Upper lobe of right lung (tissue), 1 donor: ENCODE measurements at regions not wholly inside any gene's neighbourhood (a gene's known extent, or its start where the extent isn't known, plus 50 kb on each side); places are given as distances from the start of the nearest gene placed in this dataset.

Experiments used
- ATAC-seq: fragments of 200-7000 bp; cut with Tn5 transposase; one replicate; pipeline ENCODE4 v1.9.1; 2020; ENCODE audit warnings: mild to moderate bottlenecking, moderate library complexity
- DNase-seq: peaks from one replicate; pipeline ENCODE4 v3.0.0-alpha.2; 2020
- H3K27ac ChIP-seq: fragments of 200-600 bp; one replicate; pipeline ENCODE4 v1.8.0; 2022
- H3K27me3 ChIP-seq: fragments of 200-600 bp; one replicate; pipeline ENCODE4 v1.8.0; 2022; ENCODE audit warnings: mild to moderate bottlenecking
- H3K36me3 ChIP-seq: fragments of 200-600 bp; one replicate; pipeline ENCODE4 v1.8.0; 2022
- H3K4me1 ChIP-seq: fragments of 200-600 bp; one replicate; pipeline ENCODE4 v1.8.0; 2022
- H3K4me3 ChIP-seq: fragments of 200-600 bp; one replicate; pipeline ENCODE4 v1.8.0; 2022; ENCODE audit warnings: mild to moderate bottlenecking
- H3K9me3 ChIP-seq: fragments of 200-600 bp; one replicate; pipeline ENCODE4 v1.8.0; 2022
- CTCF ChIP-seq: fragments of 200-600 bp; IDR thresholded peaks from one replicate; pipeline ENCODE4 v1.8.0; 2022; ENCODE audit warnings: antibody characterized with exemption
- intact Hi-C: fragments of 100-400 bp; cut with DNase I; formaldehyde crosslinking; loops from one replicate; pipeline ENCODE4 v1.11.0; 2022
- donor health status: DM: no; HTN: yes; CAD: no; lungs with severe emphysema.

GRCh38 chr6:15116889-15117288 is 129.0 kb upstream of the JARID2 start:
- H3K4me3 ChIP-seq = no peak overlapping the region
- H3K4me1 ChIP-seq = no peaks in the 10 kb centered on the region
- DNase-seq (no peak), ATAC-seq (no peak)
- no peak for TF ChIP-seq CTCF
- intact Hi-C loops = no loop called here
- no peaks in the 10 kb centered on the region for H3K9me3 ChIP-seq
- H3K27ac ChIP-seq = no peak overlapping the region
- H3K27me3 ChIP-seq = no peaks in the 10 kb centered on the region
- H3K36me3 ChIP-seq = no peaks in the 10 kb centered on the region

GRCh38 chr6:15121443-15121842 is 124.4 kb upstream of the JARID2 start:
- Histone ChIP-seq H3K27ac (no peak overlapping the region), H3K9me3 (no peaks in the 10 kb centered on the region), H3K4me3 (no peak overlapping the region), H3K27me3 (no peaks in the 10 kb centered on the region), H3K4me1 (no peaks in the 10 kb centered on the region), H3K36me3 (no peaks in the 10 kb centered on the region)
- ATAC-seq (no peak), DNase-seq (no peak)
- intact Hi-C loops = no loop called here
- TF ChIP-seq CTCF = no peak

- Histone ChIP-seq H3K36me3 (no peaks in the 10 kb centered on the region), H3K9me3 (no peaks in the 10 kb centered on the region), H3K4me1 (no peaks in the 10 kb centered on the region), H3K4me3 (no peak overlapping the region), H3K27ac (no peak overlapping the region), H3K27me3 (no peaks in the 10 kb centered on the region)
- no peak for TF ChIP-seq CTCF
- intact Hi-C loops = no loop called here
- ATAC-seq (no peak), DNase-seq (no peak)
These were observed 123.8 kb upstream of the JARID2 start for GRCh38 chr6:15121977-15122550.

- no peak for ATAC-seq
- H3K4me1 ChIP-seq = no peaks in the 10 kb centered on the region
- no peaks in the 10 kb centered on the region for H3K27me3 ChIP-seq
- no peak for TF ChIP-seq CTCF
- no peak overlapping the region for H3K27ac ChIP-seq
- intact Hi-C loops = no loop called here
- H3K9me3 ChIP-seq = no peaks in the 10 kb centered on the region
- no peaks in the 10 kb centered on the region for H3K36me3 ChIP-seq
- DNase-seq = no peak
- H3K4me3 ChIP-seq = no peak overlapping the region
These were observed 116.0 kb upstream of the JARID2 start for GRCh38 chr6:15129887-15130286.

GRCh38 chr6:15131234-15131633 is 114.6 kb upstream of the JARID2 start:
- Histone ChIP-seq H3K27me3 (no peaks in the 10 kb centered on the region), H3K36me3 (no peaks in the 10 kb centered on the region), H3K9me3 (no peaks in the 10 kb centered on the region), H3K4me3 (no peak overlapping the region), H3K4me1 (no peaks in the 10 kb centered on the region), H3K27ac (no peak overlapping the region)
- TF ChIP-seq CTCF = no peak
- intact Hi-C loops = no loop called here
- ATAC-seq (no peak), DNase-seq (no peak)

- no peak overlapping the region for H3K4me3 ChIP-seq
- H3K4me1 ChIP-seq = no peaks in the 10 kb centered on the region
- ATAC-seq (no peak), DNase-seq (no peak)
- H3K36me3 ChIP-seq = no peaks in the 10 kb centered on the region
- no peaks in the 10 kb centered on the region for H3K27me3 ChIP-seq
- intact Hi-C loops = no loop called here
- no peaks in the 10 kb centered on the region for H3K9me3 ChIP-seq
- H3K27ac ChIP-seq = no peak overlapping the region
- no peak for TF ChIP-seq CTCF
These were observed 114.2 kb upstream of the JARID2 start for GRCh38 chr6:15131651-15132061.
